Activated CD4-positive, alpha-beta T cell treated with anti-CD3 and anti-CD28 coated beads, Interleukin-10, Interleukin-2, amounts not matched to agents 100 ng/mL and 50 ng/mL, durations not matched to agents 16 hours and 8 hours (primary cell): ENCODE measurements at regions not wholly inside any gene's neighbourhood (a gene's known extent, or its start where the extent isn't known, plus 50 kb on each side); places are given as distances from the start of the nearest gene placed in this dataset.
A peak's percentile ranks its signal among the peaks of the same experiment; 100 is the strongest.
"Not testable (repeated sequence)": the region's sequence is repeated elsewhere in the genome, so short reads cannot be mapped to it uniquely, and the experiment has no call there.

Experiments used
- DNase-seq: peaks from one replicate; pipeline ENCODE4 v3.0.0-alpha.2; 2020

- DNase-seq: no peak
These were observed 117.9 kb upstream of the MED14 start for GRCh38 chrX:40853004-40853815.

GRCh38 chrX:40853816-40854123, 118.4 kb upstream of the MED14 start:
- DNase-seq: no peak

GRCh38 chrX:40854242-40854641, 118.9 kb upstream of the MED14 start:
- no peak for DNase-seq

GRCh38 chrX:40855411-40855810, 120.1 kb upstream of the MED14 start:
- no peak for DNase-seq

GRCh38 chrX:40855932-40856515, 120.7 kb upstream of the MED14 start:
- no peak for DNase-seq

- not testable (repeated sequence) for DNase-seq
These were observed 126.7 kb upstream of the MED14 start for GRCh38 chrX:40861952-40862554.

GRCh38 chrX:40863260-40863659, 127.9 kb upstream of the MED14 start:
- not testable (repeated sequence) for DNase-seq

- DNase-seq: no peak
These were observed 128.3 kb upstream of the MED14 start for GRCh38 chrX:40863671-40864070.

- DNase-seq: no peak
These were observed 129.6 kb upstream of the MED14 start for GRCh38 chrX:40864972-40865371.

- DNase-seq: no peak
These were observed 131.6 kb upstream of the MED14 start for GRCh38 chrX:40866893-40867292.

- DNase-seq: no peak
These were observed 132.0 kb upstream of the MED14 start for GRCh38 chrX:40867352-40867751.

- no peak for DNase-seq
These were observed 133.5 kb upstream of the MED14 start for GRCh38 chrX:40868868-40869267.

- not testable (repeated sequence) for DNase-seq
These were observed 135.6 kb upstream of the MED14 start for GRCh38 chrX:40870982-40871381.

GRCh38 chrX:40871385-40872082, 136.2 kb upstream of the MED14 start:
- DNase-seq: no peak

- DNase-seq: no peak
These were observed 137.0 kb upstream of the MED14 start for GRCh38 chrX:40872351-40872750.

- no peak for DNase-seq
These were observed 140.1 kb upstream of the MED14 start for GRCh38 chrX:40875476-40875875.

- DNase-seq: peak; percentile 16
These were observed 142.5 kb upstream of the MED14 start for GRCh38 chrX:40877887-40878286.

GRCh38 chrX:40878766-40879165, 143.4 kb upstream of the MED14 start:
- DNase-seq: no peak

- DNase-seq: not testable (repeated sequence)
These were observed 143.8 kb upstream of the MED14 start for GRCh38 chrX:40879172-40879571.

- no peak for DNase-seq
These were observed 145.4 kb upstream of the MED14 start for GRCh38 chrX:40880712-40881111.

- DNase-seq: no peak
These were observed 147.8 kb upstream of the MED14 start for GRCh38 chrX:40883021-40883619.

- DNase-seq: no peak
These were observed 150.6 kb upstream of the MED14 start for GRCh38 chrX:40885989-40886388.

- no peak for DNase-seq
These were observed 152.1 kb upstream of the MED14 start for GRCh38 chrX:40887476-40887875.
